ENCODE measurements at regions not wholly inside any gene's neighbourhood (a gene's known extent, or its start where the extent isn't known, plus 50 kb on each side); places are given as distances from the start of the nearest gene placed in this dataset.

DNA sequence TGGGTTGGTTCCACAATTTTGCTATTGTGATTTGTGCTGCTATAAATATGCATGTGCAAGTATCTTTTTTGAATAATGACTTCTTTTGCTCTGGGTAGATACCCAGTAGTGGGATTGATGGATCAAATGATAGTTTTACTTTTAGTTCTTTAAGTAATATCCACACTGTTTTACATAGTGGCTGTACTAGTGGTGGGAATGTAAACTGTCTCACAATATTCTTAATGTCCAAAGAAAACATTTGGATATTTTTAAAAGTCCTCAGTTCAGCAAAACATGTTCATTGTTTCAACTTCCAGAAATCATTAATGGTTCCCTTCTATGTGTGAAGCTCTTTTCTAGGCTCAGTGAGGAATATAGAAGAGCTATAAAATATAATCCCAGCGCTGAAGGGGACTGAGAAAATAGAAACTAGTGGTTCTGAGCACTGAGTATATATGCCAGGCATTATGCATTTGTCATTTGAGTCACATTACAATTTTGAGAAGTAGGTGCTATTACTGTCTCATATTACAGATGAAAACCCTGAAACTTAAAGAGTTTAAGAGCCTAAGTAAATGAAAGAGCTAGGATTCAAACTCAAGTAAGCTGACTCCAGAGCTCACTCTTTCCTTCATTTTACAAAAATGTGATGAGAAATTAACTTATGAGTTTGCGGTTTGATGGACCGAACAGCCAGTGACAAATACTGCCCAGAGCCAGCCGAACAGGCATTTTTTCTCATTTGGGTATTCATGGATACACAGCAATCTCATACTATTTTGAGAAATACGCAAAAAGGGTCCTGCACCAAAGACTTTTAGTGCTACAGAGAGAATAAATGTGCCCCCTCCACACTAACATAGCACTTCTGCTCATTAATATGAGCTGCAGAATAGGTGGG is 250.1 kb downstream of the TBX18 start:
- no peak for DNase-seq (ENCODE audit: low read depth)
- POLR2A ChIA-PET, result no interaction called here
- Histone ChIP-seq H3K27me3 (ENCODE audit: control insufficient read depth, insufficient read depth, low read length) (no peaks in the 10 kb centered on the region), H3K4me3 (ENCODE audit: low read depth, low read length) (no peak overlapping the region), H3K36me3 (ENCODE audit: control insufficient read depth, insufficient read depth, low read length) (no peaks in the 10 kb centered on the region)
- TF ChIP-seq CTCF (IDR thresholded peaks at IDR 0.05; ENCODE audit: insufficient read depth, low read depth, low read length), result no peak
- CTCF ChIA-PET, result interaction anchor here (1.1 to 1.5 kb wide), 2 partner anchors 13 to 16 kb away, joined by 3 to 4 read pairs; no protein-coding TSS in a partner anchor

DNA sequence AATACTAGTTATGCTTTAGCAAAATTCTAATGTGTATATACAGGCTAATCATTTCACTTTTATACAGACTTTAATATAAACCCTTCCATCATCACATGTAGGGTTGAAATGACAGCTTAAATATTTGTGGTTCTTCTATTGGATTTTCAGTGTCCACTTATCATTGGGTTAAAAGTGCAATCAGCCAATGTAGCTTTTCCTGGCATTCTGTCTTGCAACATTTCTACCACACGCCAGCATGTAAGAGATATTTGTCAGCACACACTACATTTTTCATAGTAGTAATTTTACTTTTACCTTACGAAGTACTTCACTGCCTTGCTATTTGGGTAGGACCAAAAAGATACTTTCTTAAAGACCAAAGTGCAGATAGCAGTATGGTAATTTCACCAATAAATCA is 252.0 kb downstream of the TBX18 start:
- CTCF ChIA-PET, result no interaction called here
- TF ChIP-seq CTCF (IDR thresholded peaks at IDR 0.05; ENCODE audit: insufficient read depth, low read depth, low read length), result no peak
- H3K4me3 ChIP-seq (ENCODE audit: low read depth, low read length), result no peak overlapping the region
- no peaks in the 10 kb centered on the region for H3K27me3 ChIP-seq (ENCODE audit: control insufficient read depth, insufficient read depth, low read length)
- POLR2A ChIA-PET, result no interaction called here
- H3K36me3 ChIP-seq (ENCODE audit: control insufficient read depth, insufficient read depth, low read length), result no peaks in the 10 kb centered on the region
- no peak for DNase-seq (ENCODE audit: low read depth)

GRCh38 chr6:84511929-84512328 is 252.5 kb downstream of the TBX18 start:
- H3K4me3 ChIP-seq (ENCODE audit: low read depth, low read length), result no peak overlapping the region
- no peaks in the 10 kb centered on the region for H3K27me3 ChIP-seq (ENCODE audit: control insufficient read depth, insufficient read depth, low read length)
- ChIA-PET POLR2A (no interaction called here), CTCF (no interaction called here)
- no peak for DNase-seq (ENCODE audit: low read depth)
- H3K36me3 ChIP-seq (ENCODE audit: control insufficient read depth, insufficient read depth, low read length), result no peaks in the 10 kb centered on the region
- TF ChIP-seq CTCF (IDR thresholded peaks at IDR 0.05; ENCODE audit: insufficient read depth, low read depth, low read length), result no peak

GRCh38 chr6:84508981-84509380 is 255.4 kb downstream of the TBX18 start:
- ChIA-PET POLR2A (interaction anchor here (0.6 kb wide), 1 partner anchor 266 kb away, joined by 3 read pairs; no protein-coding TSS in a partner anchor), CTCF (interaction anchor here (0.6 to 1.2 kb wide), 3 partner anchors 10 to 1580 kb away, joined by 3 read pairs; no protein-coding TSS in a partner anchor)
- TF ChIP-seq CTCF (IDR thresholded peaks at IDR 0.05; ENCODE audit: insufficient read depth, low read depth, low read length), result no peak
- H3K36me3 ChIP-seq (ENCODE audit: control insufficient read depth, insufficient read depth, low read length), result no peaks in the 10 kb centered on the region
- no peaks in the 10 kb centered on the region for H3K27me3 ChIP-seq (ENCODE audit: control insufficient read depth, insufficient read depth, low read length)
- no peak for DNase-seq (ENCODE audit: low read depth)
- H3K4me3 ChIP-seq (ENCODE audit: low read depth, low read length), result no peak overlapping the region

DNA sequence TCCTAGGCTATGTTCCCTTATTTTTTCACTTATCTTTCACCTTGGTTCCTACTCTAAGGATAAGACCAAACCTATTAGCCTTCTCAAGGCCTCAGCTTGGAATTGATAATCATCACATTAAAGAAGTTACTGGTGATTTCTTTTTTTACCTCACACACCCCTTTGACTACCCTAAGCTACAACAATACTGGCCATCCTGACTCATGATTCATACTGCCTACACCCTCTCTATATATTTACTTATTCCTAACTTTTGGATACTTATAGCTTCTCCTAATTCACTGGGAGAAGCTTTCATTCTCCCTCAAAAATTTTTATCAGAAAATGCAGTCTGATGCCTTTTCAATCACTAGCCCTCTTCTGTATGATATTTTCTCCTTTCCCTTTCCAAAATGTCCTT is 256.1 kb downstream of the TBX18 start:
- DNase-seq (ENCODE audit: low read depth), result no peak
- ChIA-PET POLR2A (interaction anchor here (0.6 kb wide), 1 partner anchor 267 kb away, joined by 3 read pairs; no protein-coding TSS in a partner anchor), CTCF (interaction anchor here (0.6 to 1.0 kb wide), 3 partner anchors 11 to 1580 kb away, joined by 3 read pairs; no protein-coding TSS in a partner anchor)
- H3K27me3 ChIP-seq (ENCODE audit: control insufficient read depth, insufficient read depth, low read length), result no peaks in the 10 kb centered on the region
- TF ChIP-seq CTCF (IDR thresholded peaks at IDR 0.05; ENCODE audit: insufficient read depth, low read depth, low read length), result no peak
- H3K36me3 ChIP-seq (ENCODE audit: control insufficient read depth, insufficient read depth, low read length), result no peaks in the 10 kb centered on the region
- no peak overlapping the region for H3K4me3 ChIP-seq (ENCODE audit: low read depth, low read length)

All from BJ (cell line).